Bronchial epithelial cell (primary cell): ENCODE measurements at regions not wholly inside any gene's neighbourhood (a gene's known extent, or its start where the extent isn't known, plus 50 kb on each side); places are given as distances from the start of the nearest gene placed in this dataset.

Source experiments
- DNase-seq: peaks from one replicate; pipeline ENCODE4 v3.0.0-alpha.2; 2010; ENCODE audit warnings: low read depth
- FAIRE-seq: peaks from 2 replicates; lab custom pipeline; 2011; peaks lifted over from hg19 to GRCh38; lab: Jason Lieb, UNC
- H3K27me3 ChIP-seq: 2 replicates; pipeline ENCODE4 v1.5.1; 2011; ENCODE audit warnings: low read length; ENCODE audit not compliant: control insufficient read depth, insufficient read depth
- H3K36me3 ChIP-seq: 2 replicates; pipeline ENCODE4 v1.5.1; 2011; ENCODE audit warnings: low read length; ENCODE audit not compliant: control insufficient read depth, insufficient read depth
- H3K4me3 ChIP-seq: 2 replicates; pipeline ENCODE4 v1.5.1; 2011; ENCODE audit warnings: mild to moderate bottlenecking, low read depth, low read length, control low read depth
- TF ChIP-seq, protein P1 (sequence below): IDR thresholded peaks from 2 replicates; pipeline ENCODE4 v1.5.1; 2011; ENCODE audit warnings: mild to moderate bottlenecking, moderate library complexity, low read length, control low read depth, inconsistent platforms; ENCODE audit not compliant: insufficient read depth, severe bottlenecking

DNA sequence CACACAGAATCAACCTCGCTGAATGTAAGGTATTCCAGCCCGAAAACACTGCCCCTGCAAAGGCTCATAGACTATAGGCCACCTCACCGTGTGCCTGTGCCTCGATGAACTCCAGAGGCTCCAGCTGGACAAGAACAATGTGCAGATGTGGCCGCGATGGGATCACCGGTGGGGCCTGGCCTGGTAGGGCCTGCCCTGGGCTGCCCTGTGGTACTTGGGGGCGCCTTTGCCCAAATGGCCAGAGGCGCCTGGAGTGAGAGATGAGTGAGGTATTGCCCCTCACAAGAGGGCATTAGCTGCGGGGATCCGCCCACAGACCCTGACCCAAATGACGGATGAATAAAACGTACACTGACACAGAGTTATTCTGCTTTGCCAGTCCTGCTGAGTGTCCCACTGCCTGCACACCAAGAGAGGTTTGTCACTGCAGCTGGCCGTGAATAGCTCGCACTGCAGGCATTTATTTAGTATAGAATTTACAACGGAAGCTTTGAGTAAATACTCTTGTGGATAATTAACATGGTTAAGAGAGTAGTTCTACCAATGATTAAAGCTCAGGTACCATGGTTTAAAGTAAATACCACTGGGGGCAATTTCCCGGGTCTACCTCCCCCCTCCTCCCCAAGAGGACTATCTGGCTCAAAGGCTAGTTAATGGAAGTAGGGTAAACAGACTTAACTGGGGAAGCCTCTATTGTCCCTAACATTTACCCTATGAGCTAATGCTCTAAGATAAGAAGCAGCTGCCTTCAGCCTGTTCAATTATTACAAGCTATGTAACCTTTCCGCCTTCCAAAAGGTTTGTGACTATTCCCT, 101.1 kb upstream of the IGLL5 start:
- DNase-seq (no peak), FAIRE-seq (no peak)
- TF ChIP-seq, protein P1, sequence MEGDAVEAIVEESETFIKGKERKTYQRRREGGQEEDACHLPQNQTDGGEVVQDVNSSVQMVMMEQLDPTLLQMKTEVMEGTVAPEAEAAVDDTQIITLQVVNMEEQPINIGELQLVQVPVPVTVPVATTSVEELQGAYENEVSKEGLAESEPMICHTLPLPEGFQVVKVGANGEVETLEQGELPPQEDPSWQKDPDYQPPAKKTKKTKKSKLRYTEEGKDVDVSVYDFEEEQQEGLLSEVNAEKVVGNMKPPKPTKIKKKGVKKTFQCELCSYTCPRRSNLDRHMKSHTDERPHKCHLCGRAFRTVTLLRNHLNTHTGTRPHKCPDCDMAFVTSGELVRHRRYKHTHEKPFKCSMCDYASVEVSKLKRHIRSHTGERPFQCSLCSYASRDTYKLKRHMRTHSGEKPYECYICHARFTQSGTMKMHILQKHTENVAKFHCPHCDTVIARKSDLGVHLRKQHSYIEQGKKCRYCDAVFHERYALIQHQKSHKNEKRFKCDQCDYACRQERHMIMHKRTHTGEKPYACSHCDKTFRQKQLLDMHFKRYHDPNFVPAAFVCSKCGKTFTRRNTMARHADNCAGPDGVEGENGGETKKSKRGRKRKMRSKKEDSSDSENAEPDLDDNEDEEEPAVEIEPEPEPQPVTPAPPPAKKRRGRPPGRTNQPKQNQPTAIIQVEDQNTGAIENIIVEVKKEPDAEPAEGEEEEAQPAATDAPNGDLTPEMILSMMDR, result no peak
- Histone ChIP-seq H3K36me3 (no peaks in the 10 kb centered on the region), H3K27me3 (no peaks in the 10 kb centered on the region), H3K4me3 (no peak overlapping the region)

DNA sequence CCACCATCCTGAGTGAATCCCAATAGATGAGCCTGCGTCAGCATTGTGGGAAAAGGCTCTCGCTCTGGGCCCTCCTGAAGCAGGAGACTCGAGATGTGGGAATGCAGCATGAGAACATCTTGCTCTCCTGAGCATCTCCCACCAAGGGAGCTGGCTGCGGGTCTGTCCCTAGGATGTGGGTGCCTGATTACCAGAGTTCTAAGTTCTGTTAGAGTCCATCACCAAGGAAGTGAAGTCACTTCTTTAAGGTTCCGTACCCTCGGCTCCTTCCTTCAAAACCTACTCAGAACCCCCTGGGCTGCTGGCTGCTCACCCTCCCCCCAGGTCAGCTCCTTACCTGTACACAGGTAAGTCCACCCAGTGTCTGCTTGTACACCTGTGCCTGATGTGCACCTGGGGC, 100.5 kb upstream of the IGLL5 start:
- H3K36me3 ChIP-seq, result no peaks in the 10 kb centered on the region
- H3K27me3 ChIP-seq, result no peaks in the 10 kb centered on the region
- DNase-seq (no peak), FAIRE-seq (no peak)
- no peak overlapping the region for H3K4me3 ChIP-seq
- TF ChIP-seq, protein P1, result no peak

DNA sequence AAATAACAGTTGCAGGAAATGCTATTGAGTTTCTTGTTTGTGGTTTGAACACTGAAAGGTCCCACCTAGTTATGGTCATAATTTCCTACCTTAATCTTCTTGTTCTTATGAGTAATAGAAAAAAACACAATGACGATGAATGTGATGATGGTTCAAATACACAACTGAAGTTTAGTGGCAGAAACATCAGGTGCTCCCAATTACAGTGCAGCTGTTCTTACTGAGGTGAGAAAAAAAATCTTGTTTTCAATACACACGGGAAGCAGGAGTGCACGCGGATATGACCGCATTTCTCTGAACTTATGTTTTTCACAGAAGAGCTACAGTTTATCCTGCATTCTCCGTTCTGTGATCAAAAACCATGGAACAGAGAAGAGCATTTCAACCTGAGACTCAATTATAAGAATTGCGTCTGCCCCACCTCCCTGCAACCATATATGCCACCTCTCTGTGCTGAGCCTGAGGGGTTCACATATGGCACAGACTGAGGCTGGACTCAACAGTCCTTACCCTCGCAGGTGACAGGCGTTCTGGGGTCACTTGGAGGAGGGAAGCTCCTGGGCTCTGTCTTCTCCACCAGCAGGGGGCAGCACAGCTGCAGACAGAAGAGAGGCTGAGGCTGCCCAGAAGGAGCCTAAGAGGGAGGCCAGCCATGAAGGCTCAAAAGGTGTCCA, 99.7 kb upstream of the IGLL5 start:
- TF ChIP-seq, protein P1, result peak; percentile 86
- Histone ChIP-seq H3K27me3 (no peaks in the 10 kb centered on the region), H3K36me3 (no peaks in the 10 kb centered on the region), H3K4me3 (no peak overlapping the region)
- DNase-seq (peak; percentile 29), FAIRE-seq (no peak)

DNA sequence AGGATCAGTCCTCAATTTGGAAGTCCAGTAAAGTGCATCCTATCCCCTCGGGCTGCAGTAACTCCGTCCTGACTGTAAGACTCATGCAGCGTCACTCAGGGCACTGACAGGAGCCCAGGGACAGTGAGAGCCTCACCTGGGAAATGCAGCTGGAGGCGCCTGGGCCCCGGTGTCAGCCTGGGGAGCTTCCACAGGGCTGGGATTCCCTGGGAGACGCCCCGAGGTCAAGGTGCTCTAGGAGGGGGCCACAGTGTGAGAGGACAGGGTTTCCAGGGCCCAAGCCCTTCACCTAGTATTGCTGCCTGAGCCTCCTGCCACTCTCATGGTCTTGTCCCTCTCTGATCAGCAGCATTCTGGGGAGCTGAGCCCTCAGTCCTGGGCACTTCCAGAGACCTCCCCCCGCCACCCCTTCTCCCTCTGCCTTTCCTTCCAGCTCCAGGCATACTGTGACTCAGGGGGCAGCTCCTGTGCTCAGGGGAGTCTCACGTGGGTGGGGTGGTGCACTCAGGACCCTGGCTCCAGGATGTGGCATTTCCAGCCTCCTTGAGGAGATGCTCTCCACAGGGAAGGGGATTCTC, 99.1 kb upstream of the IGLL5 start:
- Histone ChIP-seq H3K36me3 (no peaks in the 10 kb centered on the region), H3K4me3 (no peak overlapping the region), H3K27me3 (no peaks in the 10 kb centered on the region)
- TF ChIP-seq, protein P1, result no peak
- DNase-seq, result no peak
- FAIRE-seq, result no peak

DNA sequence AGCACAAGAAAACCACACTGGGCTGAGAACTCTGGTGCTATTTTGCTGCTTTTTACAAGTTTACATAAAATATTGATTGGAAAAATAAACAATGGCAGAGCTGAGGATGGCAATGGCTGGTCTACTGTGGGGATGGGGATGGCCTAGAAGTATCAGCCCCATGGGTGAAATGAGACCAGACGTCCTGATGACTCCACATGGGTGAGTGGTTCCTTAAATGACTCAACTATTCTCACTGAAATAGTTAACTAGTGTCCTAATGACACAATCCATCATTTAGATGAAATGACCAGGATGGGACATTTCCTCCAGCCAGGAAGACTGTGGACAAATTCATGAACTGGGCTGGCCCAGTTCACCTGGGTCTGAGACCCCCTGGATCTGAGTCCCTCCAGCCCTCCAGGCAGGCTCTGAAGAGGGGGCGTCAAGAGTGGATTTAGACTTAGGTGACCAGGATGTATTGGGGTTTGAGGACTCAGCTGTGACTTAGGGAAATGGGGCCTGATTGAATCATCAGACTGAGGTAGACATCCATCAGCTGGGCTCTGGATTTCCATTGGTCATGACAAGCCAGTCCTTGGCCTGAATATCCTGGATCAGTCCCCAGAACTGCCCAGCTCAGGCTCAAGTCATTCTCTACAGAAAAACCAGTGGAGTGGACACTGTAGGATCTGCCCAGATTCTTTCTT, 98.2 kb upstream of the IGLL5 start:
- TF ChIP-seq, protein P1, result no peak
- no peak for FAIRE-seq

More for the DNA sequence above, 98.2 kb upstream of the IGLL5 start:
- Histone ChIP-seq H3K36me3 (no peaks in the 10 kb centered on the region), H3K27me3 (no peaks in the 10 kb centered on the region), H3K4me3 (no peak overlapping the region)
- DNase-seq, result no peak
